ENCODE measurements at regions not wholly inside any gene's neighbourhood (a gene's known extent, or its start where the extent isn't known, plus 50 kb on each side); places are given as distances from the start of the nearest gene placed in this dataset.

DNA sequence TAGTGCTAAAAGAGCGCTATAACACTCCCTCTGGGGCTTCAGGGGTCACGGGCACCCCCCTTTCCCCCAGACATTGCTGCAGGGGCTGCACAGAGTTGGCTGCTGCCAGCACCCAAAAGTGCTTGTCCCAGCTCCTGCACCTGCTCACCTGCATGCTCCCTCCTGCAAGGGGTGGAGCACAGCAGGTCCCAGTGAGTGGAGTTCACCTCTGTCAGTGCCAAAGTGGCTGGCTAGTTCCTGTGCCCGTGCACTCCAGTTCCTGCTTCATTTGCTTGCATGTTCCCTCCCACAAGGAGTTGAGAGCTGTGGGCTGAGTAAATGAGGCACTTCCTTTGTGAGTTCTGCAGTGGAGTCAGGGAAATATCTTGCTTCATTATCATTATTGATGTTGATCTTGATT, 476.9 kb downstream of the SQOR start:
- no peak overlapping the region for H3K27ac ChIP-seq
- no peaks in the 10 kb centered on the region for H3K36me3 ChIP-seq
- no peak for TF ChIP-seq CTCF (IDR thresholded peaks at IDR 0.05)
- no peak for DNase-seq (ENCODE audit: low spot score in 2 of 2)
- no peaks in the 10 kb centered on the region for H3K27me3 ChIP-seq
- no peaks in the 10 kb centered on the region for H3K9me3 ChIP-seq
- no peaks in the 10 kb centered on the region for H3K4me1 ChIP-seq
- H3K4me3 ChIP-seq = no peak overlapping the region
- intact Hi-C loops (cut with DNase I) = no loop called here

DNA sequence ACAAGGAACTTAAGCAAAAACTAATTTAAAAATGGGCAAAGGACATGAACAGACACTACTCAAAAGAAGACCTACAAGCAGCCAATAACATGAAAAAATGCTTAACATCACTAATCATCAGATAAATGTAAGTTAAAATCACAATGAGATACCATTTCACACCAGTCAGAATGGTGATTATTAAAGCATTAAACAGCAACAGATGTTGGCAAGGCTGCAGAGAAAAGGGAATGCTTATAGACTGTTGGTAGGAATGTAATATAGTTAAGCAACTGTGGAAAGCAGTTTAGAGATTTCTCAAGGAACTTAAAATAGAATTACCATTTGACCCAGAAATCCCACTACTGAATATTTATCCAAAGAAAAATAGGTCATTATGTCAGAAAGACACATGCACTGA, 482.2 kb downstream of the SQOR start:
- Histone ChIP-seq H3K4me3 (no peak overlapping the region), H3K9me3 (no peaks in the 10 kb centered on the region), H3K27me3 (no peaks in the 10 kb centered on the region), H3K4me1 (no peaks in the 10 kb centered on the region), H3K27ac (no peak overlapping the region), H3K36me3 (no peaks in the 10 kb centered on the region)
- intact Hi-C loops (cut with DNase I) = no loop called here
- TF ChIP-seq CTCF (IDR thresholded peaks at IDR 0.05) = no peak
- DNase-seq (ENCODE audit: low spot score in 2 of 2) = no peak

DNA sequence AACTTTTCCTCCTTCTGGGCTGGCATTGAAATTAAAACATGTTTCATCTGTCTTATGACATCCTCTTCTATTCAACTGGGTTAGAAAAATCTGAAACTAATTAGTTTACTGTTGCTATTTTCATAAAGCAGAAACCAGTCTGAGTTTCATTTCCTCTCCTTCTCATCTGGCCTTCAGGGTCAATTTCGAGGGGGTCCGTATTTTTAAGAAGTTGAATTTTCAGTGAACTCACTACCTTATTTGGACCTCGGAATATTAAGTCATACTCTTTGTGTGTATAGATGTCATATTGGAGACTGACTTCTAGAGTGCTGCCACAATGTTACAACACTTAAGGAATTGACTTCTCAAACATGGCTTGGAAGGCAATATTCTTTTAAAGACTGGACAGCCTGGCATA, 485.9 kb downstream of the SQOR start:
- no peak for DNase-seq (ENCODE audit: low spot score in 2 of 2)
- Histone ChIP-seq H3K27ac (no peak overlapping the region), H3K4me3 (no peak overlapping the region), H3K36me3 (no peaks in the 10 kb centered on the region), H3K9me3 (peaks cover 0 to 12% of the 10 kb centered on the region in 2 donors), H3K27me3 (no peaks in the 10 kb centered on the region), H3K4me1 (no peaks in the 10 kb centered on the region)
- intact Hi-C loops (cut with DNase I) = no loop called here
- TF ChIP-seq CTCF (IDR thresholded peaks at IDR 0.05) = no peak

GRCh38 chr15:46121441-46121840, 486.6 kb downstream of the SQOR start:
- Histone ChIP-seq H3K4me1 (no peaks in the 10 kb centered on the region), H3K9me3 (peaks cover 0 to 12% of the 10 kb centered on the region in 2 donors), H3K27ac (no peak overlapping the region), H3K27me3 (no peaks in the 10 kb centered on the region), H3K36me3 (no peaks in the 10 kb centered on the region), H3K4me3 (no peak overlapping the region)
- no peak for DNase-seq (ENCODE audit: low spot score in 2 of 2)
- TF ChIP-seq CTCF (IDR thresholded peaks at IDR 0.05) = no peak
- intact Hi-C loops (cut with DNase I) = no loop called here

DNA sequence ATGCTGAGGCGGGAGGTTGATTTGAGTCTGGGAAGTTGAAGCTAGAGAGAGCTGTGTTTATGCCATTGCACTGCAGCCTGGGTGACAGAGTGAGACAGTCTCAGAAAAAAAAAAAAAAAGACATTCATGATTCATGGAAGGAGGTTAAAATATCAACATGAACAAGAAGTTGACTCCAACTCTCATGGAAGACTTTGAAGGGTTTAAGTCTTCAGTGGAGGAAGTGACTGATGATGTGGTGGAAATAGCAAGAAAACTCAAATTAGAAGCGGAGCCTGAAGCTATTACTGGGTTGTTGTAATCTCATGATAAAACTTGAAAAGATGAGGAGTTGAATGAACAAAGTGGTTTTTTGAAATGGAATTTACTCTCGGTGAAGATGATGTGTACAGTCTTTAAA, 491.8 kb downstream of the SQOR start:
- H3K4me1 ChIP-seq = no peaks in the 10 kb centered on the region
- H3K9me3 ChIP-seq = peaks cover 0 to 12% of the 10 kb centered on the region in 2 donors
- TF ChIP-seq CTCF (IDR thresholded peaks at IDR 0.05) = no peak
- DNase-seq (ENCODE audit: low spot score in 2 of 2) = no peak
- H3K4me3 ChIP-seq = no peak overlapping the region
- no peaks in the 10 kb centered on the region for H3K36me3 ChIP-seq
- no peak overlapping the region for H3K27ac ChIP-seq
- intact Hi-C loops (cut with DNase I) = no loop called here
- no peaks in the 10 kb centered on the region for H3K27me3 ChIP-seq

GRCh38 chr15:46127361-46127874, 492.6 kb downstream of the SQOR start:
- Histone ChIP-seq H3K27ac (no peak overlapping the region), H3K4me3 (no peak overlapping the region), H3K27me3 (no peaks in the 10 kb centered on the region), H3K9me3 (peaks cover 0 to 12% of the 10 kb centered on the region in 2 donors), H3K4me1 (no peaks in the 10 kb centered on the region), H3K36me3 (no peaks in the 10 kb centered on the region)
- DNase-seq (ENCODE audit: low spot score in 2 of 2) = no peak
- intact Hi-C loops (cut with DNase I) = no loop called here
- no peak for TF ChIP-seq CTCF (IDR thresholded peaks at IDR 0.05)
